Mesodermal cell (in vitro differentiated cells): ENCODE measurements at regions not wholly inside any gene's neighbourhood (a gene's known extent, or its start where the extent isn't known, plus 50 kb on each side); places are given as distances from the start of the nearest gene placed in this dataset.

Experiments
- H3K27ac ChIP-seq: 2 replicates; pipeline ENCODE4 v1.7.0; 2013; ENCODE audit warnings: mild to moderate bottlenecking, low read depth, low read length, moderate library complexity; ENCODE audit not compliant: severe bottlenecking
- H3K36me3 ChIP-seq: 2 replicates; pipeline ENCODE4 v1.7.1; 2013; ENCODE audit warnings: mild to moderate bottlenecking, low read length, moderate library complexity; ENCODE audit not compliant: control insufficient read depth, insufficient read depth
- H3K4me1 ChIP-seq: one replicate; pipeline ENCODE4 v1.7.1; 2013; ENCODE audit warnings: mild to moderate bottlenecking, low read length; ENCODE audit not compliant: insufficient read depth, control insufficient read depth, poor library complexity, severe bottlenecking
- H3K4me3 ChIP-seq: 2 replicates; pipeline ENCODE4 v1.7.0; 2013; ENCODE audit warnings: low read length, control low read depth, mild to moderate bottlenecking; ENCODE audit not compliant: insufficient read depth, poor library complexity, severe bottlenecking; ENCODE audit errors: extremely low read depth
- H3K9me3 ChIP-seq: 2 replicates; pipeline ENCODE4 v1.7.1; 2013; ENCODE audit warnings: mild to moderate bottlenecking, low read length, moderate library complexity; ENCODE audit not compliant: control insufficient read depth
- WGBS, 2 experiments: methylation state at CpG; one replicate each; pipeline ENCODE4 v1.1.5; 2013; ENCODE audit warnings: missing lambda C conversion rate in 2 of 2; ENCODE audit not compliant: insufficient coverage in 2 of 2; 5-methylcytosine and 5-hydroxymethylcytosine counted together

GRCh38 chr3:153599685-153600084, 437.7 kb downstream of the RAP2B start:
- 91% methylated on average over 1 of the region's 2 CpGs; no CpG with 5 or more reads in 1 of the 2 experiments for WGBS, 2 experiments
- H3K27ac ChIP-seq = no peak overlapping the region
- no peak overlapping the region for H3K4me3 ChIP-seq
- no peaks in the 10 kb centered on the region for H3K36me3 ChIP-seq
- no peaks in the 10 kb centered on the region for H3K9me3 ChIP-seq
- H3K4me1 ChIP-seq = no peaks in the 10 kb centered on the region

- no peaks in the 10 kb centered on the region for H3K4me1 ChIP-seq
- 100% methylated on average over 1 of the region's 2 CpGs; no CpG with 5 or more reads in 1 of the 2 experiments for WGBS, 2 experiments
- H3K36me3 ChIP-seq = no peaks in the 10 kb centered on the region
- no peak overlapping the region for H3K27ac ChIP-seq
- H3K4me3 ChIP-seq = no peak overlapping the region
- no peaks in the 10 kb centered on the region for H3K9me3 ChIP-seq
Observed at GRCh38 chr3:153600896-153601295, 438.9 kb downstream of the RAP2B start.

GRCh38 chr3:153601374-153601853, 439.4 kb downstream of the RAP2B start:
- Histone ChIP-seq H3K27ac (no peak overlapping the region), H3K4me1 (no peaks in the 10 kb centered on the region)
- 100% methylated on average over 1 of the region's 1 CpG for WGBS, 2 experiments

GRCh38 chr3:153602801-153603200, 440.8 kb downstream of the RAP2B start:
- WGBS, 2 experiments = 88% methylated on average over 1 of the region's 1 CpG; no CpG with 5 or more reads in 1 of the 2 experiments
- Histone ChIP-seq H3K4me3 (no peak overlapping the region), H3K27ac (no peak overlapping the region)

More at GRCh38 chr3:153601374-153601853, 439.4 kb downstream of the RAP2B start:
- H3K9me3 ChIP-seq = no peaks in the 10 kb centered on the region
- no peak overlapping the region for H3K4me3 ChIP-seq
- H3K36me3 ChIP-seq = no peaks in the 10 kb centered on the region

GRCh38 chr3:153614140-153614539, 452.1 kb downstream of the RAP2B start:
- WGBS, 2 experiments = no CpG with 5 or more reads among the region's 1 CpG
- H3K27ac ChIP-seq = peak overlapping the region; percentile 30
- no peaks in the 10 kb centered on the region for H3K9me3 ChIP-seq
- no peaks in the 10 kb centered on the region for H3K36me3 ChIP-seq
- peaks cover 6% of the 10 kb centered on the region for H3K4me1 ChIP-seq
- no peak overlapping the region for H3K4me3 ChIP-seq

More at GRCh38 chr3:153602801-153603200, 440.8 kb downstream of the RAP2B start:
- no peaks in the 10 kb centered on the region for H3K4me1 ChIP-seq
- no peaks in the 10 kb centered on the region for H3K36me3 ChIP-seq
- no peaks in the 10 kb centered on the region for H3K9me3 ChIP-seq

GRCh38 chr3:153614563-153614962, 452.5 kb downstream of the RAP2B start:
- peak overlapping the region; percentile 30 for H3K27ac ChIP-seq
- H3K4me3 ChIP-seq = no peak overlapping the region
- no peaks in the 10 kb centered on the region for H3K36me3 ChIP-seq
- no peaks in the 10 kb centered on the region for H3K9me3 ChIP-seq
- H3K4me1 ChIP-seq = peaks cover 6% of the 10 kb centered on the region

GRCh38 chr3:153615863-153616262, 453.8 kb downstream of the RAP2B start:
- Histone ChIP-seq H3K36me3 (no peaks in the 10 kb centered on the region), H3K9me3 (peaks cover 6% of the 10 kb centered on the region), H3K27ac (no peak overlapping the region), H3K4me3 (no peak overlapping the region), H3K4me1 (peaks cover 6% of the 10 kb centered on the region)
- WGBS, 2 experiments = 60 to 100% methylated on average over 1 of the region's 1 CpG

- H3K9me3 ChIP-seq = peaks cover 6% of the 10 kb centered on the region
- peaks cover 6% of the 10 kb centered on the region for H3K4me1 ChIP-seq
- no peak overlapping the region for H3K27ac ChIP-seq
- no peaks in the 10 kb centered on the region for H3K36me3 ChIP-seq
- no peak overlapping the region for H3K4me3 ChIP-seq
- WGBS, 2 experiments = no CpG with 5 or more reads among the region's 1 CpG
Observed at GRCh38 chr3:153617463-153617862, 455.4 kb downstream of the RAP2B start.

GRCh38 chr3:153618176-153618575, 456.1 kb downstream of the RAP2B start:
- no peaks in the 10 kb centered on the region for H3K36me3 ChIP-seq
- 88 to 92% methylated on average over 1 to 2 of the region's 3 CpGs for WGBS, 2 experiments
- H3K9me3 ChIP-seq = peaks cover 6% of the 10 kb centered on the region
- no peak overlapping the region for H3K27ac ChIP-seq
- H3K4me1 ChIP-seq = peaks cover 6% of the 10 kb centered on the region
- H3K4me3 ChIP-seq = no peak overlapping the region

- WGBS, 2 experiments = 60% methylated on average over 1 of the region's 2 CpGs; no CpG with 5 or more reads in 1 of the 2 experiments
- Histone ChIP-seq H3K27ac (no peak overlapping the region), H3K4me1 (peaks cover 5% of the 10 kb centered on the region), H3K9me3 (peaks cover 6% of the 10 kb centered on the region), H3K4me3 (no peak overlapping the region), H3K36me3 (no peaks in the 10 kb centered on the region)
Observed at GRCh38 chr3:153619268-153619667, 457.2 kb downstream of the RAP2B start.

GRCh38 chr3:153621953-153622352, 459.9 kb downstream of the RAP2B start:
- no peaks in the 10 kb centered on the region for H3K36me3 ChIP-seq
- H3K4me3 ChIP-seq = no peak overlapping the region
- peaks cover 6% of the 10 kb centered on the region for H3K9me3 ChIP-seq
- no CpG with 5 or more reads among the region's 2 CpGs for WGBS, 2 experiments
- no peak overlapping the region for H3K27ac ChIP-seq
- no peaks in the 10 kb centered on the region for H3K4me1 ChIP-seq
